ENCODE measurements at regions not wholly inside any gene's neighbourhood (a gene's known extent, or its start where the extent isn't known, plus 50 kb on each side); places are given as distances from the start of the nearest gene placed in this dataset.

- POLR2A ChIA-PET = interaction anchor here (0.7 to 1.5 kb wide), 2 partner anchors 10 to 1305 kb away, joined by 3 read pairs; no protein-coding TSS in a partner anchor
- no peak for TF ChIP-seq CTCF (IDR thresholded peaks at IDR 0.05)
- CTCF ChIA-PET = interaction anchor here (1.4 kb wide), 1 partner anchor 173 kb away, joined by 4 read pairs; no protein-coding TSS in a partner anchor
- Mint-ChIP-seq H3K4me3 (no peak overlapping the region), H3K27ac (peak overlapping the region; percentile 64), H3K4me1 (ENCODE audit: low read depth) (peaks cover 40% of the 10 kb centered on the region), H3K36me3 (ENCODE audit: low read depth) (peaks cover 4% of the 10 kb centered on the region), H3K9me3 (peaks cover 11% of the 10 kb centered on the region), H3K27me3 (no peaks in the 10 kb centered on the region)
- DNase-seq = no peak
- no peak for ATAC-seq
- intact Hi-C loops (cut with micrococcal nuclease) = no loop called here
Measured at GRCh38 chr6:130525408-130525807, 159.6 kb downstream of the TMEM200A start.

DNA sequence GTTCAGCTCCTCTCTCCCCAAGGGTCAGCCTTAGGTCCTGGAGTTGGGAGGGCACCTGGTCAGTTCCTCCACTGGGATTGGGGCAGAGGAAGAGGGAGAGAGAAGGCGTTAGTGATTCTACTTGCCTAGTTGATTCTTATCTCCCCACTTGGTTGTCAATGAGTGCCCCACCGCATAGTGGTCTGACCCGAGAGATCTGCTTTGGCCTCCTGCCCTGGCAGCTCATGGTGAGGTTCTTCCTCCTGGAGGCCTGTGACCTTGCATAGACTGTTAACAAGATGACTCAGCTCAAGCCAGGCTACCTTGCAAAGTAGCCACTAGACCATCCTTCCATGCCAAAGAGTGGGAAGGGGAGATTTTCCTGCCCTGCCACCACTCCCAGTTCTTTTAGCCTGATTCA lies 160.6 kb downstream of the TMEM200A start:
- Mint-ChIP-seq H3K27ac (no peak overlapping the region), H3K27me3 (no peaks in the 10 kb centered on the region), H3K9me3 (peaks cover 10% of the 10 kb centered on the region), H3K36me3 (ENCODE audit: low read depth) (peaks cover 7% of the 10 kb centered on the region), H3K4me1 (ENCODE audit: low read depth) (peaks cover 34% of the 10 kb centered on the region), H3K4me3 (no peak overlapping the region)
- CTCF ChIA-PET = interaction anchor here (0.6 to 1.7 kb wide), 3 partner anchors 24 to 172 kb away, joined by 4 read pairs; no protein-coding TSS in a partner anchor
- ATAC-seq (no peak), DNase-seq (no peak)
- POLR2A ChIA-PET = interaction anchor here (1.5 to 1.6 kb wide), 2 partner anchors 9 kb away, joined by 3 to 4 read pairs; no protein-coding TSS in a partner anchor
- intact Hi-C loops (cut with micrococcal nuclease) = no loop called here
- TF ChIP-seq CTCF (IDR thresholded peaks at IDR 0.05) = no peak

DNA sequence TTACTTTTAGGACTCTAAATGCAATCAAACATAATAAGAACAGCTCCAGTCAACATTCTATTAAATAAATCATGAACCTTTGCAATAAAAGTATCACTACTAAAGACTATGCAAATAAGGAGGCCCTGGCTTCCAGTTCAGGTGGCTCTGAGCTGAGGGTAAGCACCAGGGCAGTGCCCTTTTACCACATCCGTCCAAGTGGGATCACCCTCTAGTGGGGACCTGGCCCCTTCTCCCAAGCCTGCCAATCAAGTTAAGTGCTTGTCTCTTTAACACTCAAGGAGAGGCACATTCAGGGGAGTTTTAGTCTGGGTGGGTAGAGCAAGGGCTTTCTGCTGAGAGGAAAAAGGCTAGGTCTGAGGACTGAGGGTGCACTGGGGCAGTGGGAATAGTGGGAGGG lies 161.4 kb downstream of the TMEM200A start:
- intact Hi-C loops (cut with micrococcal nuclease) = no loop called here
- ChIA-PET CTCF (interaction anchor here (1.4 to 1.7 kb wide), 2 partner anchors 24 to 171 kb away, joined by 4 read pairs; no protein-coding TSS in a partner anchor), POLR2A (interaction anchor here (1.5 to 1.6 kb wide), 2 partner anchors 8 to 9 kb away, joined by 3 to 4 read pairs; no protein-coding TSS in a partner anchor)
- H3K4me1 Mint-ChIP-seq (ENCODE audit: low read depth) = peaks cover 34% of the 10 kb centered on the region
- TF ChIP-seq CTCF (IDR thresholded peaks at IDR 0.05) = no peak
- peaks cover 15% of the 10 kb centered on the region for H3K9me3 Mint-ChIP-seq
- DNase-seq = no peak
- no peak overlapping the region for H3K4me3 Mint-ChIP-seq
- no peak overlapping the region for H3K27ac Mint-ChIP-seq
- peaks cover 7% of the 10 kb centered on the region for H3K36me3 Mint-ChIP-seq (ENCODE audit: low read depth)
- H3K27me3 Mint-ChIP-seq = no peaks in the 10 kb centered on the region
- ATAC-seq = no peak

DNA sequence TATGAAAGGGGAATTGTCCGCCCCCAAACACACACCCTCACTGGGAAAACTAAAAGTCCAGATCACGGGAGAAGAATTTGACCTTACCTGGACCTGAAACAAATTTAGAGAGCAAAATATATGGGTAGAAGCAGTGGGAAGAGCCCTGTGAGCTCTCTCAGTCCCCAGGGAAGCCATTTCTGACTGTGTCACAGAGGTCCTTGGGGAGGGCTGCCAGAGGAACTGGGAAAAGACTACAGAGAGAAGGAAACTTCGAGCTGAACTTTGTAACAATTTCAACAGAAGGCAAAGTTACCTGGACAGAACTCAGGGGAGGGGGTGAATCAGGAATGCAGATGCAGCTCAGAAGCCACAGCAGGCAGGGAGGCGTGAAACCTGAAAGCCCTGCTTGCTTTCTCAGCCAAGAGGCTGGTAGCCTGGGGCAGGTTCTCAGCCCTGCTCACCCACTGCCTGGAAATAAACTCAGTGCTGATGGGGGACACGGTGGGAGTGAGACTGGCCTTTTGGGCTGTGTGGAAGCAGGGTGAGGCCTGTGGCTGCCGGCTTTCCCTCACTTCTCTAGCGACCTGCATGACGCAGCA lies 163.8 kb downstream of the TMEM200A start:
- Mint-ChIP-seq H3K36me3 (ENCODE audit: low read depth) (peaks cover 7% of the 10 kb centered on the region), H3K4me1 (ENCODE audit: low read depth) (peaks cover 23% of the 10 kb centered on the region), H3K27me3 (no peaks in the 10 kb centered on the region), H3K9me3 (peaks cover 13% of the 10 kb centered on the region), H3K4me3 (no peak overlapping the region), H3K27ac (no peak overlapping the region)
- no peak for DNase-seq
- CTCF ChIA-PET = no interaction called here
- ATAC-seq = no peak
- no peak for TF ChIP-seq CTCF (IDR thresholded peaks at IDR 0.05)
- intact Hi-C loops (cut with micrococcal nuclease) = no loop called here
- POLR2A ChIA-PET = no interaction called here

DNA sequence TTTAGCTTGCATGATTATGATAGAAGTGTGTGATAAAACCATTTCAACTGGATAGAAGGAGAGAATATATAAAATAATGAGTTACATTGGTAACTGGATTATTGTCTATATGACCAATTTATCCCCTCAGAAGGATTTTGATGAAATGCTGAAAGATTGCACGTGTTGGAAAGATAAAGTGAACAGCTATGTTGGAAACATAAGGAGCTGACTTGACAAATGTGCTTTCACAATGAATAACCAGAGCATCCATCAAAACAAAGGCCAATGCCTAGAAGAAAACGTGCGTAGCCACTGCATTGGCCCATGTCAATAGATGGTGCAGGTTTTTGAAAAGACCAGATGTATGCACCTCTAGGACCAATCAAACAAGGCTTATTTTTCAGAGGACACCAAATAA lies 168.8 kb downstream of the TMEM200A start:
- ATAC-seq (no peak), DNase-seq (no peak)
- no peak for TF ChIP-seq CTCF (IDR thresholded peaks at IDR 0.05)
- intact Hi-C loops (cut with micrococcal nuclease) = no loop called here
- H3K4me1 Mint-ChIP-seq (ENCODE audit: low read depth) = peaks cover 10% of the 10 kb centered on the region
- no peaks in the 10 kb centered on the region for H3K27me3 Mint-ChIP-seq
- no peak overlapping the region for H3K4me3 Mint-ChIP-seq
- no peak overlapping the region for H3K27ac Mint-ChIP-seq
- H3K36me3 Mint-ChIP-seq (ENCODE audit: low read depth) = peaks cover 16% of the 10 kb centered on the region
- H3K9me3 Mint-ChIP-seq = peaks cover 31% of the 10 kb centered on the region
- CTCF ChIA-PET = interaction anchor here (0.9 to 1.4 kb wide), 2 partner anchors 16 to 164 kb away, joined by 3 to 4 read pairs; no protein-coding TSS in a partner anchor
- POLR2A ChIA-PET = interaction anchor here (1.6 kb wide), 1 partner anchor 8 kb away, joined by 3 read pairs; no protein-coding TSS in a partner anchor

Data from activated CD8-positive, alpha-beta T cell treated with anti-CD3 and anti-CD28 coated beads for 36 hours (primary cell).